MM.1S (cell line): ENCODE measurements at regions not wholly inside any gene's neighbourhood (a gene's known extent, or its start where the extent isn't known, plus 50 kb on each side); places are given as distances from the start of the nearest gene placed in this dataset.

ENCODE experiments used
- DNase-seq: peaks from one replicate; pipeline ENCODE4 v3.0.0-alpha.2; 2015
- H2AFZ ChIP-seq: fragments of 300-600 bp; sonication (generic); 2 replicates; pipeline ENCODE4 v1.6.0; 2016; ENCODE audit warnings: antibody characterized with exemption, low read length
- H3F3A ChIP-seq: fragments of 300-600 bp; sonication (generic); 2 replicates; pipeline ENCODE4 v1.6.1; 2016; ENCODE audit warnings: mild to moderate bottlenecking, antibody characterized with exemption, low read length, moderate library complexity, mixed read lengths; ENCODE audit not compliant: insufficient read depth
- H3K27ac ChIP-seq: fragments of 300-600 bp; sonication (generic); 2 replicates; pipeline ENCODE4 v1.5.1; 2016; ENCODE audit warnings: mild to moderate bottlenecking, low read length
- H3K27me3 ChIP-seq: fragments of 300-600 bp; sonication (generic); replicated peaks from 2 replicates; pipeline ENCODE4 v1.6.0; 2016; ENCODE audit warnings: low read length; ENCODE audit not compliant: insufficient read depth
- H3K36me3 ChIP-seq: fragments of 300-600 bp; sonication (generic); replicated peaks from 2 replicates; pipeline ENCODE4 v1.6.1; 2016; ENCODE audit warnings: mild to moderate bottlenecking, low read length, mixed read lengths; ENCODE audit not compliant: insufficient read depth
- H3K4me1 ChIP-seq: fragments of 300-600 bp; sonication (generic); 2 replicates; pipeline ENCODE4 v1.6.1; 2016; ENCODE audit warnings: low read length, mixed read lengths
- H3K4me2 ChIP-seq: fragments of 300-600 bp; sonication (generic); 2 replicates; pipeline ENCODE4 v1.6.0; 2016; ENCODE audit warnings: low read depth, low read length
- H3K4me3 ChIP-seq: fragments of 300-600 bp; sonication (generic); 2 replicates; pipeline ENCODE4 v1.5.1; 2016; ENCODE audit warnings: low read length, mixed read lengths
- H3K79me2 ChIP-seq: fragments of 300-600 bp; sonication (generic); 2 replicates; pipeline ENCODE4 v1.6.1; 2016; ENCODE audit warnings: mixed run types, low read length, mixed read lengths
- H3K9ac ChIP-seq: fragments of 300-600 bp; sonication (generic); 2 replicates; pipeline ENCODE4 v1.6.1; 2016; ENCODE audit warnings: low read length, mixed read lengths
- H3K9me2 ChIP-seq: fragments of 300-600 bp; sonication (generic); replicated peaks from 2 replicates; pipeline ENCODE4 v1.6.1; 2016; ENCODE audit warnings: mild to moderate bottlenecking, low read length, mixed read lengths; ENCODE audit not compliant: insufficient read depth
- H3K9me3 ChIP-seq: fragments of 300-600 bp; sonication (generic); replicated peaks from 2 replicates; pipeline ENCODE4 v1.6.1; 2016; ENCODE audit warnings: mild to moderate bottlenecking, low read length, mixed read lengths; ENCODE audit not compliant: insufficient read depth
- H4K20me1 ChIP-seq: fragments of 300-600 bp; sonication (generic); 2 replicates; pipeline ENCODE4 v1.6.1; 2016; ENCODE audit warnings: mild to moderate bottlenecking, low read length, moderate library complexity, mixed read lengths; ENCODE audit not compliant: insufficient read depth
- EZH2 ChIP-seq: fragments of 300-600 bp; sonication (generic); optimal IDR thresholded peaks from 2 replicates; pipeline ENCODE3; 2017; ENCODE audit warnings: low read depth, mild to moderate bottlenecking, antibody characterized with exemption, low read length, mixed read lengths
- EZH2phosphoT487 ChIP-seq: fragments of 300-600 bp; sonication (generic); IDR thresholded peaks from 2 replicates; pipeline ENCODE4 v1.6.1; 2018; ENCODE audit warnings: antibody characterized with exemption, low read length
- TF ChIP-seq, protein P1 (sequence below): fragments of 300-600 bp; sonication (generic); IDR thresholded peaks from 2 replicates; pipeline ENCODE4 v1.5.1; 2016; ENCODE audit warnings: antibody characterized with exemption, low read length, mixed read lengths

DNA sequence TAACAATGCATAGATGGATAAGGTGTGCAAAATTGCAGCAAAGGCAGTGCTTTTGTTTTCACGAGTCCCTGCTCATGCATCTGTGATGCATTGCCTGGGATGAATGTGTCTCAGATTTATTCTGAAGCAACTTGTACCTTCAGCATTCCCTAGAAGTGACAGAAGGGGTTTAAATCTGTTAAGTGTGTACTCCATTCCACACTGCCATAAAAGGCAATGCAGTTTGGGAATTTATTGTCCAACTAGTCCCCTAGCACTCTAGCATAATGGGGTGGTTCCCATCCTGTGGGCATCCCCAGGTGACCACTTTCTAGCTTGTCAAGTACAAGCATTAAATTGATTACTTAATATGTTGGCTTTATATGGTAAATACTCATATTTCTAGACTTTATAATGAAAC, 306.5 kb upstream of the CBLB start:
- Histone ChIP-seq H3F3A (no peaks in the 10 kb centered on the region), H3K4me1 (no peaks in the 10 kb centered on the region), H3K27ac (no peak overlapping the region), H3K36me3 (no peaks in the 10 kb centered on the region), H3K27me3 (peaks cover 14% of the 10 kb centered on the region; the same call in 1 of the 2 replicates), H3K79me2 (no peaks in the 10 kb centered on the region), H3K9me3 (no peaks in the 10 kb centered on the region), H3K9ac (no peak overlapping the region), H3K9me2 (no peaks in the 10 kb centered on the region), H2AFZ (no peak overlapping the region), H3K4me3 (no peak overlapping the region), H4K20me1 (no peaks in the 10 kb centered on the region), H3K4me2 (no peak overlapping the region)
- TF ChIP-seq EZH2phosphoT487 (no peak), EZH2 (no peak)
- TF ChIP-seq, protein P1, sequence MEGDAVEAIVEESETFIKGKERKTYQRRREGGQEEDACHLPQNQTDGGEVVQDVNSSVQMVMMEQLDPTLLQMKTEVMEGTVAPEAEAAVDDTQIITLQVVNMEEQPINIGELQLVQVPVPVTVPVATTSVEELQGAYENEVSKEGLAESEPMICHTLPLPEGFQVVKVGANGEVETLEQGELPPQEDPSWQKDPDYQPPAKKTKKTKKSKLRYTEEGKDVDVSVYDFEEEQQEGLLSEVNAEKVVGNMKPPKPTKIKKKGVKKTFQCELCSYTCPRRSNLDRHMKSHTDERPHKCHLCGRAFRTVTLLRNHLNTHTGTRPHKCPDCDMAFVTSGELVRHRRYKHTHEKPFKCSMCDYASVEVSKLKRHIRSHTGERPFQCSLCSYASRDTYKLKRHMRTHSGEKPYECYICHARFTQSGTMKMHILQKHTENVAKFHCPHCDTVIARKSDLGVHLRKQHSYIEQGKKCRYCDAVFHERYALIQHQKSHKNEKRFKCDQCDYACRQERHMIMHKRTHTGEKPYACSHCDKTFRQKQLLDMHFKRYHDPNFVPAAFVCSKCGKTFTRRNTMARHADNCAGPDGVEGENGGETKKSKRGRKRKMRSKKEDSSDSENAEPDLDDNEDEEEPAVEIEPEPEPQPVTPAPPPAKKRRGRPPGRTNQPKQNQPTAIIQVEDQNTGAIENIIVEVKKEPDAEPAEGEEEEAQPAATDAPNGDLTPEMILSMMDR = no peak
- no peak for DNase-seq

DNA sequence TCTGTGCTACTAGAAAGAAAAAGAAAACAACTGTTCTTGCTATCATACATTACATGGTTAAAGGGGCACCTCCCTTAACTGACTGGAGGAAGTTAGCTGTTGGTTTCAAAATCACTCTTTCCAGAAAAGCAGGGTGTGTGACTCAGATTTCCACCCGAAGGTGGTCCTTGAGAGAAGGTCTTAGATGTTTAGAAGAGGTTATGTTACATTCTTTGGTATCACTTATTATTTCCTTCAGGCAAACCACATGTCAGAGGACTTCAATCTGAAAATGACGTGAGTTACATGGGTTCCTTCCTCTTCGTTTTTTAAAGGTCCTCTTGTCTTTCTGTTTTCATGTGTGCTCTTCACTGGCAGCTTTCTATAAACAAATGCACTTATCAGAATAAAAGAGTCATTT, 307.9 kb upstream of the CBLB start:
- Histone ChIP-seq H3K36me3 (no peaks in the 10 kb centered on the region), H3K9me2 (no peaks in the 10 kb centered on the region), H3K27ac (no peak overlapping the region), H2AFZ (no peak overlapping the region), H4K20me1 (no peaks in the 10 kb centered on the region), H3K9ac (no peak overlapping the region), H3K79me2 (no peaks in the 10 kb centered on the region), H3K4me1 (no peaks in the 10 kb centered on the region), H3K27me3 (peaks cover 27% of the 10 kb centered on the region), H3K4me3 (no peak overlapping the region), H3K9me3 (no peaks in the 10 kb centered on the region), H3K4me2 (no peak overlapping the region), H3F3A (no peaks in the 10 kb centered on the region)
- TF ChIP-seq, protein P1 = no peak
- TF ChIP-seq EZH2phosphoT487 = no peak
- TF ChIP-seq EZH2 = no peak
- no peak for DNase-seq

DNA sequence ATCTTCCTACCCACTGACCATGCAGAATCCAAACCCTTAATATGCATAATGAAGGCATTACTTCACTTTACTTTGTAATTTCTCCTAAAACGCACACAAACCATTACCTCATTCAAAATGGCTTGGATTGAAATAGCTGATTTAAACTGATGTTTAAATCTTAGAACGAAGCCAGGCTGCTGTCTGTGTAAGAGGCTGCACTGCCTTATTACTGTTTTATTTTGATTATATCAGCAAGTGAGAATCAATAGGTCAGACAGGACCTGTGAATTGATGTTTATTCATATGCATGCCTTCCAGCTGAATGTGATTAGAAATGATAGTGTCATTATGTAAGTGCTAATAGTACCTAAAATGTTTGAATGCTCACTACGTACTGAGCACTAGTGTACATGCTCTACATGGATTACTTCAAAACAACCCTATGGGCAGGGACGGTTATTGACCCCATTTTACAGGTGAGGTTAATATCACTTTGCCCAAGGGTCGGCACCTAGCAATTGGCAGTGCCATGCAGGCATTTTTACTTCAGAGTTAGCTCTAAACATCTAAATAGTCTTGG, 314.2 kb upstream of the CBLB start:
- Histone ChIP-seq H3K79me2 (no peaks in the 10 kb centered on the region), H4K20me1 (no peaks in the 10 kb centered on the region), H3K4me3 (no peak overlapping the region), H3K4me2 (no peak overlapping the region), H3K4me1 (peaks cover 5% of the 10 kb centered on the region; the same call in 1 of the 2 replicates), H3K27me3 (peaks cover 81% of the 10 kb centered on the region), H3K9ac (no peak overlapping the region), H3F3A (peaks cover 8% of the 10 kb centered on the region), H3K9me2 (no peaks in the 10 kb centered on the region), H3K36me3 (no peaks in the 10 kb centered on the region), H3K27ac (no peak overlapping the region), H3K9me3 (no peaks in the 10 kb centered on the region), H2AFZ (no peak overlapping the region)
- TF ChIP-seq, protein P1 = no peak
- TF ChIP-seq EZH2phosphoT487 (no peak), EZH2 (no peak)
- DNase-seq = no peak
